Endodermal cell (in vitro differentiated cells): ENCODE measurements at regions not wholly inside any gene's neighbourhood (a gene's known extent, or its start where the extent isn't known, plus 50 kb on each side); places are given as distances from the start of the nearest gene placed in this dataset.
"Not testable (repeated sequence)": the region's sequence is repeated elsewhere in the genome, so short reads cannot be mapped to it uniquely, and the experiment has no call there.

Experiments
- DNase-seq: peaks from one replicate; pipeline ENCODE4 v3.0.0-alpha.2; 2017
- H3K27ac ChIP-seq: 2 replicates; pipeline ENCODE4 v1.5.1; 2013; ENCODE audit warnings: mild to moderate bottlenecking, low read depth, low read length, moderate library complexity
- H3K27me3 ChIP-seq: 2 replicates; pipeline ENCODE4 v1.6.1; 2013; ENCODE audit warnings: mild to moderate bottlenecking, low read length, moderate library complexity; ENCODE audit not compliant: insufficient read depth, control insufficient read depth, poor library complexity, severe bottlenecking
- H3K36me3 ChIP-seq: 2 replicates; pipeline ENCODE4 v1.7.0; 2013; ENCODE audit warnings: mild to moderate bottlenecking, low read length, moderate library complexity; ENCODE audit not compliant: control insufficient read depth, insufficient read depth
- H3K4me1 ChIP-seq: one replicate; pipeline ENCODE4 v1.7.0; 2013; ENCODE audit warnings: low read length; ENCODE audit not compliant: control insufficient read depth, insufficient read depth
- H3K4me3 ChIP-seq: 2 replicates; pipeline ENCODE4 v1.5.1; 2013; ENCODE audit warnings: mild to moderate bottlenecking, low read length, moderate library complexity
- H3K9ac ChIP-seq: 2 replicates; pipeline ENCODE4 v1.6.1; 2013; ENCODE audit warnings: mild to moderate bottlenecking, low read length, moderate library complexity; ENCODE audit not compliant: poor library complexity, severe bottlenecking; ENCODE audit errors: extremely low read depth
- H3K9me3 ChIP-seq: 2 replicates; pipeline ENCODE4 v1.6.1; 2013; ENCODE audit warnings: mild to moderate bottlenecking, low read length, moderate library complexity; ENCODE audit not compliant: control insufficient read depth
- H3K27ac Mint-ChIP-seq: 2 replicates; pipeline ENCODE4 v1.8.0; 2020; ENCODE audit warnings: mixed read lengths
- H3K27me3 Mint-ChIP-seq: 2 replicates; pipeline ENCODE4 v1.8.0; 2021; ENCODE audit warnings: mild to moderate bottlenecking, mixed read lengths; ENCODE audit not compliant: insufficient read depth
- H3K36me3 Mint-ChIP-seq: 2 replicates; pipeline ENCODE4 v1.8.0; 2020; ENCODE audit warnings: low read depth, mixed read lengths
- H3K4me1 Mint-ChIP-seq: 2 replicates; pipeline ENCODE4 v1.8.0; 2020; ENCODE audit warnings: mixed read lengths
- H3K4me3 Mint-ChIP-seq: 2 replicates; pipeline ENCODE4 v1.8.0; 2020; ENCODE audit warnings: mild to moderate bottlenecking, moderate library complexity, mixed read lengths
- H3K9me3 Mint-ChIP-seq: 2 replicates; pipeline ENCODE4 v1.8.0; 2020; ENCODE audit warnings: mild to moderate bottlenecking, mixed read lengths
- WGBS, 2 experiments: methylation state at CpG; one replicate each; pipeline versions ENCODE4 v1.1.5 to v1.1.7; 2013; ENCODE audit warnings: missing lambda C conversion rate in 2 of 2, mixed read lengths in 1 of 2; ENCODE audit not compliant: insufficient coverage in 1 of 2, insufficient read length in 1 of 2; 5-methylcytosine and 5-hydroxymethylcytosine counted together
- TF ChIP-seq, protein P1 (sequence below): fragments of 200-600 bp; sonication (generic); conservative IDR thresholded peaks from 2 replicates; pipeline ENCODE4 v1.5.0; 2021; ENCODE audit warnings: antibody characterized with exemption, mild to moderate bottlenecking

DNA sequence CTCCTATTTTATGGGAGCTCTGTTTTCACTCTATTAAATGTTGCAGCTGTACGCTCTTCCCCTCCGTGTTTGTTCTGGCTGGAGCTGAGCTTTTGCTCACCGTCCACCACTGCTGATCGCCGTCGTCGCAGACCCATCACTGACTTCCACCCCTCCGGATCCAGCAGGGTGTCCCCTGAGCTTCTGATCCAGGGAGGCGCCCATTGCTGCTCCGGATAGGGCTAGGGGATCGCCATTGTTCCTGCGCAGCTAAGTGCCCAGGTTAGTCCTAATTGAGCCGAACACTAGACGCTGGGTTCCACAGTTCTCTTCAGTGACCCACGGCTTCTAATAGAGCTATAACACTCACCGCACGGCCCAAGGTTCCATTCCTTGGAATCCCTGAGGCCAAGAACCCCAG lies 96.2 kb upstream of the PRDM9 start:
- peaks cover 5% of the 10 kb centered on the region for H3K9me3 Mint-ChIP-seq
- no peaks in the 10 kb centered on the region for H3K9me3 ChIP-seq
- no peak overlapping the region for H3K9ac ChIP-seq
- H3K36me3 Mint-ChIP-seq, result no peaks in the 10 kb centered on the region
- H3K27ac ChIP-seq, result no peak overlapping the region
- H3K4me1 ChIP-seq, result no peaks in the 10 kb centered on the region
- H3K27me3 ChIP-seq, result no peaks in the 10 kb centered on the region
- no peak overlapping the region for H3K27ac Mint-ChIP-seq
- H3K36me3 ChIP-seq, result no peaks in the 10 kb centered on the region
- TF ChIP-seq, protein P1, sequence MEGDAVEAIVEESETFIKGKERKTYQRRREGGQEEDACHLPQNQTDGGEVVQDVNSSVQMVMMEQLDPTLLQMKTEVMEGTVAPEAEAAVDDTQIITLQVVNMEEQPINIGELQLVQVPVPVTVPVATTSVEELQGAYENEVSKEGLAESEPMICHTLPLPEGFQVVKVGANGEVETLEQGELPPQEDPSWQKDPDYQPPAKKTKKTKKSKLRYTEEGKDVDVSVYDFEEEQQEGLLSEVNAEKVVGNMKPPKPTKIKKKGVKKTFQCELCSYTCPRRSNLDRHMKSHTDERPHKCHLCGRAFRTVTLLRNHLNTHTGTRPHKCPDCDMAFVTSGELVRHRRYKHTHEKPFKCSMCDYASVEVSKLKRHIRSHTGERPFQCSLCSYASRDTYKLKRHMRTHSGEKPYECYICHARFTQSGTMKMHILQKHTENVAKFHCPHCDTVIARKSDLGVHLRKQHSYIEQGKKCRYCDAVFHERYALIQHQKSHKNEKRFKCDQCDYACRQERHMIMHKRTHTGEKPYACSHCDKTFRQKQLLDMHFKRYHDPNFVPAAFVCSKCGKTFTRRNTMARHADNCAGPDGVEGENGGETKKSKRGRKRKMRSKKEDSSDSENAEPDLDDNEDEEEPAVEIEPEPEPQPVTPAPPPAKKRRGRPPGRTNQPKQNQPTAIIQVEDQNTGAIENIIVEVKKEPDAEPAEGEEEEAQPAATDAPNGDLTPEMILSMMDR, result no peak
- no peak overlapping the region for H3K4me3 Mint-ChIP-seq
- DNase-seq, result no peak
- no peak overlapping the region for H3K4me3 ChIP-seq
- 92 to 100% methylated on average over 5 to 17 of the region's 17 CpGs for WGBS, 2 experiments
- no peaks in the 10 kb centered on the region for H3K4me1 Mint-ChIP-seq
- H3K27me3 Mint-ChIP-seq, result no peaks in the 10 kb centered on the region

DNA sequence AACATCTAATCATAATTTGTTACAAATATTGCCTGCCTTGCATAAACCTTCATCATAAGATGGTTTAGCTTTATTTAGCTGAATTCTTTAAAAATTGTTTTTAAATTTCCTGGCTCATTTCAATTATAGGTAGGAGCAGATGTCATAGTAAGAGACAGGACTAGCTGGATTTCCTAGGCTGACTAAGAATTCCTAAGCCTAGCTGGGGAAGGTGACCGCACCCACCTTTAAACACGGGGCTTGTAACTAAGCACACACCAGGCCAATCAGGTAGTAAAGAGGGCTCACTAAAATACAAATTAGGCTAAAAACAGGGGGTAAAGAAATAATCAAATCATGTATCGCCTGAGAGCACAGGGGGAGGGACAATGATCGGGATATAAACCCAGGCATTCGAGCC lies 96.6 kb upstream of the PRDM9 start:
- not testable (repeated sequence) for H3K4me3 ChIP-seq, H3K4me1 Mint-ChIP-seq, H3K36me3 ChIP-seq, H3K27me3 ChIP-seq, H3K36me3 Mint-ChIP-seq, H3K27me3 Mint-ChIP-seq, DNase-seq, H3K9ac ChIP-seq, H3K27ac Mint-ChIP-seq, H3K27ac ChIP-seq, H3K9me3 Mint-ChIP-seq, H3K9me3 ChIP-seq, H3K4me3 Mint-ChIP-seq, H3K4me1 ChIP-seq
- 90 to 93% methylated on average over 3 to 5 of the region's 5 CpGs for WGBS, 2 experiments

DNA sequence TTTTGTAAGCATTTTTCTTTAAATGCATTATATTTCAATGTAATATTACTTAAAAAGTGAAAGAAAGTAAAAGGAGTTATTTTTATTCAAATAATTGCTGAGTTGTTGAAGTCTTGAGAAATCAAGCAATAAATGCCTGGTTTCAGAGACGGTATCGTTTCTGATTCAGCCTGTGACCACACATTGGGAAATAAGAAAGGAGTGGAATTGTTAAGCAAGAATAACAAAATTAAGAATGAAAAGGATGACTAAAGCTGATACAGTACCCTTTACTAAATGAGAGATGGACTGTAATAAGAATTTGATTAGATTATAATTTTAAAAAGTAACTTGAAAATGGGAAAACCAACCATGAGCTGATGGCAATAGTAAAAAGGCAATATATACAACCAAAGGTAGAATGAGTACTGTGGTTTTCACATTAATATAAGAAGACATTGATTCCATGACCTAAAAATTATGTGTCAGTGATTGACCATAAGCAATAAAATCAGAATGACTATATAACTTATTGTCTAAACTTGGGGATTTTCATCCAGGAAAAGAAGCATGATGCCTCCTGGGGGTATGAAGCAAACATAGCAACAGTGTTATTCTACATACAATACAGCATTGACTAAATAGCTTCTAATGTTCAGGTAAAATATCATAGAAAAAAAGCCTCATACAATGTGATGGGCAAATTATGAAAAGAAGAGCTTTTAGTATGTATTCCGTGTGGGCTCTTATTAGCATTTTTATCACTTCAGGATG lies 101.9 kb upstream of the PRDM9 start:
- Mint-ChIP-seq H3K27me3 (no peaks in the 10 kb centered on the region), H3K4me3 (no peak overlapping the region), H3K4me1 (no peaks in the 10 kb centered on the region), H3K27ac (no peak overlapping the region), H3K36me3 (no peaks in the 10 kb centered on the region), H3K9me3 (peaks cover 5% of the 10 kb centered on the region)
- no peaks in the 10 kb centered on the region for H3K4me1 ChIP-seq
- no peak overlapping the region for H3K27ac ChIP-seq
- TF ChIP-seq, protein P1, result peak; percentile 33
- no peak overlapping the region for H3K9ac ChIP-seq
- H3K36me3 ChIP-seq, result no peaks in the 10 kb centered on the region
- no peak overlapping the region for H3K4me3 ChIP-seq
- DNase-seq, result no peak
- H3K9me3 ChIP-seq, result no peaks in the 10 kb centered on the region
- no peaks in the 10 kb centered on the region for H3K27me3 ChIP-seq
- 85 to 100% methylated on average over 2 to 3 of the region's 3 CpGs for WGBS, 2 experiments

DNA sequence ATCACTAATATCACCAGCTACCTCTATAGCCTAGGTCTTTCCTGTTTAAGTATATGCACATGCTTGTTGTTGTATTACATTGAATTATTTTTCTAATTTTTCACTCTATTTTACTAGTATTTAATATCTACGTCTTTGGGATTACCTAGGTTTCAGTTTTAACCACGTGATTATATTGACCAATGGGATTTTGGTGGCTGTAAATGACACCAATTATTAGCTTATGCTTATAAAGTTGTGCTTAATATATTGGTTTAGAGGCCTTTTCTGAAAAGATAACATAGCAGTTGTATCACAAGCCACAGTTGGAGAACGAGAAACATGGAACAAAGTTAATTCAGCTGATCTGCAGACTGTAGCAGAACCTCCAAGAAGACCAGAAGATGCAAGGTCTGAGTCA lies 104.8 kb upstream of the PRDM9 start:
- no peak overlapping the region for H3K27ac Mint-ChIP-seq
- Histone ChIP-seq H3K4me3 (no peak overlapping the region), H3K9ac (no peak overlapping the region), H3K27ac (no peak overlapping the region), H3K9me3 (peaks cover 2% of the 10 kb centered on the region), H3K36me3 (no peaks in the 10 kb centered on the region), H3K27me3 (no peaks in the 10 kb centered on the region), H3K4me1 (no peaks in the 10 kb centered on the region)
- H3K36me3 Mint-ChIP-seq, result no peaks in the 10 kb centered on the region
- 94 to 96% methylated on average over 2 to 3 of the region's 3 CpGs for WGBS, 2 experiments
- DNase-seq, result no peak
- peaks cover 7% of the 10 kb centered on the region for H3K9me3 Mint-ChIP-seq
- no peak overlapping the region for H3K4me3 Mint-ChIP-seq
- no peaks in the 10 kb centered on the region for H3K4me1 Mint-ChIP-seq
- no peaks in the 10 kb centered on the region for H3K27me3 Mint-ChIP-seq
- TF ChIP-seq, protein P1, result no peak
